Dermis blood vessel endothelial cell (primary cell): ENCODE measurements at regions not wholly inside any gene's neighbourhood (a gene's known extent, or its start where the extent isn't known, plus 50 kb on each side); places are given as distances from the start of the nearest gene placed in this dataset.
"Not testable (repeated sequence)": the region's sequence is repeated elsewhere in the genome, so short reads cannot be mapped to it uniquely, and the experiment has no call there.

Experiments
- DNase-seq: peaks from one replicate; pipeline ENCODE4 v3.0.0; 2010

DNA sequence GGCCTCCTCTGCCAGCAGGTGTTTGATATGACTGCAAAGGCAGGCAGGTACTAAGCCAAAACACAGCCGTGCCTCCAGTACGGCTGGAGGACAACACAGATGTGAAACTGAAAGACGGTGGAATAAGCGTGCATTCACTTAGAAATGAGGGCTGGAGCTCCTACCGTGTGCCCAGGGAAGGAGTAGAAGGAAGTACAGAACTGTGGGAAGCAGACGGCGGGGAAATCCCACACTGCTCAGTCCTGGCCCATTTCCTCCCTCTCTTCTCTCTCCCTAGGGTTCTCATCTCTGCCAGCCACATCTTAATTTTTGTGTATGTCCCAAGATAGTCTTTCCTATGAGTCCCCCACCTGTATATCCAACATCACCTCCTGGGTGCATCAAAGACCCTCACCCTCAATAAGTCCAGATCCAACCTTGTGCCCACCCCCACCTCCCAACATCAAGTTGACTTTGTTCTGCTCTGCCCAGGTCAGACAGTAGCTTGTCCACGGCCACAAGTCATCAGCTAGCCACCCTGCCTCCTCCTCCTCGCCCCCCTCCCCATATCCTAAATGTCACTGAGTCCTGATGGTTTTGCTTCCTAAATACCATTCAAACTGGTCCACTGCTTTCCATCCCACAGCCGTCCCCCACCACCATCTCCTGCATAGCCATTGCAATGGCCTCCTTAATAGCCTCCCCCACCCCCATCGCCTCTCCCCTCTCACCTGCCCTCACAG is 77.1 kb upstream of the RPL38 start:
- DNase-seq = no peak

- DNase-seq = no peak
Observed at GRCh38 chr17:74126959-74127358, 76.5 kb upstream of the RPL38 start.

- no peak for DNase-seq
Observed at GRCh38 chr17:74128456-74129211, 74.8 kb upstream of the RPL38 start.

DNA sequence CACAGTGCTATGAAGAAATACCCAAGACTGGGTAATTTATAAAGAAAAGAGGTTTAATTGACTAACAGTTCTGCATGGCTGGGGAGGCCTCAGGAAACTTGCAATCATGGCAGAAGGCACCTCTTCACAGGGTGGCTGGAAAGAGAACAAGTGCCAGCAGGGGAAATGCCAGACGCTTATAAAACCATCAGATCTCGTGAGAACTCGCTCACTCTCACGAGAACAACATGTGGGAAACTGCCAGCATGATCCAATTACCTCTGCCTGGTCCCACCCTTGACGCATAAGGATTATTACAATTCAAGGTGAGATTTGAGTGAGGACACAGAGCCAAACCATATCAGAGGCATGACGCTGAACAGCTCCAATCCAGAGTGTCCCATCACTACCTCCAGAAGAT is 73.7 kb upstream of the RPL38 start:
- not testable (repeated sequence) for DNase-seq

DNA sequence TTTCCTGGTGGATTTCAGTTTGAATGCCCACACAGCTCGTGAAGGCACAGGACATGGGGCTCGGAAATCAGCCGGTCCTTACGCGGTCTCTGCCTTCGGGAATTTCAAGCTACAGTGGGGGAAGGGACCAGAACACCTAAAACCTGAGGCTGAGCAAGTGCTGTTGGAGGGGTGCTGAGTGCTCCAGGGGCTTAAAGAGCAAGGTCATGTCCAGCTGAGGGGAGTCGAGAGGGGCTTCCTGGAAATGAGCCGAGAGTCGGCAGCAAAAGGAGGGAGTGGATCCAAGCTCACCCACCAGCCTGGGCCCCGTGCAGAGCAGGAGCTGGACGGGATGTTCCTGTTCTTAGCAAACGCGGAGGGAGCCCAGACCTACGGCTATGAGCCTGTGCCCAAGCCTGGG is 73.2 kb upstream of the RPL38 start:
- DNase-seq = no peak

DNA sequence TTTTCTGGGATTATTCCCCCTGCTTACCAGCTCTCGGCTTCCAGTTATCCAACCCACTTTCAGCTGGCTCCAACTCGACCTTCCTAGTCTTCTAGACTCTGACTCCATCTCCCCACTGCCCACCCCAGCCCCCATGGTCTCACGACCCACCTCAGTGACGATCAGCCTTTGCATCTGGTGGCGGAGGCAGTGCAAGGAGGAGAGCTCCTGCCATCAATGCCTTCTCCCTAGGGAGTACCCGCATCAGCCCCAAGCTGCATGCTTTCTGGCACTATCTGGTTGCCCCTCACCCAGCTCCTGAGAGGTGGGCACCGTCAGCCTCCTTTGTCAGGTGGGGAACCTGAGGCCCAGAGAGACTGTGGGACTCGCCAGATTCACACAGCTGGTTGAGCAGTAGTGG is 72.6 kb upstream of the RPL38 start:
- no peak for DNase-seq

- no peak for DNase-seq
Observed at GRCh38 chr17:74132354-74132753, 71.1 kb upstream of the RPL38 start.

- no peak for DNase-seq
Observed at GRCh38 chr17:74133740-74134139, 69.7 kb upstream of the RPL38 start.

GRCh38 chr17:74134234-74134633 is 69.2 kb upstream of the RPL38 start:
- DNase-seq = not testable (repeated sequence)

DNA sequence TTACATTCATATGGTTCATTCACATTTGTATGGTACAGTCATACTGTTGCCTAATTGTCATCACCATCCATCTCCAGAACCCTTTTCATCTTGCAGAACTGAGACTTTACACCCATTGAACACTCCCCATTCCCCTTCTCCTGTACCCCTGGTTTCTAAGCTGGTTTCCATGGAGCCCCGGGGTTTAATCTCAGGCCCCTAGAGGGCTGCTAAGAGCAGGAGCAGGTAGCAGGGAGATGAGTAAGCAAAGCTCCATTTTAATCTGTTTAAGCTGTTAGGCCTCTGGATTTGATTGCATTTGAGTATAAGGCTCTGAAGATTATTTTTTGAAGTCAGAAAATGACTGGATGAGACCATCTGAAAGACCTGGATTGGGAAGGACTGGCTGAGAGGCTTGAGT is 68.5 kb upstream of the RPL38 start:
- DNase-seq = no peak

DNA sequence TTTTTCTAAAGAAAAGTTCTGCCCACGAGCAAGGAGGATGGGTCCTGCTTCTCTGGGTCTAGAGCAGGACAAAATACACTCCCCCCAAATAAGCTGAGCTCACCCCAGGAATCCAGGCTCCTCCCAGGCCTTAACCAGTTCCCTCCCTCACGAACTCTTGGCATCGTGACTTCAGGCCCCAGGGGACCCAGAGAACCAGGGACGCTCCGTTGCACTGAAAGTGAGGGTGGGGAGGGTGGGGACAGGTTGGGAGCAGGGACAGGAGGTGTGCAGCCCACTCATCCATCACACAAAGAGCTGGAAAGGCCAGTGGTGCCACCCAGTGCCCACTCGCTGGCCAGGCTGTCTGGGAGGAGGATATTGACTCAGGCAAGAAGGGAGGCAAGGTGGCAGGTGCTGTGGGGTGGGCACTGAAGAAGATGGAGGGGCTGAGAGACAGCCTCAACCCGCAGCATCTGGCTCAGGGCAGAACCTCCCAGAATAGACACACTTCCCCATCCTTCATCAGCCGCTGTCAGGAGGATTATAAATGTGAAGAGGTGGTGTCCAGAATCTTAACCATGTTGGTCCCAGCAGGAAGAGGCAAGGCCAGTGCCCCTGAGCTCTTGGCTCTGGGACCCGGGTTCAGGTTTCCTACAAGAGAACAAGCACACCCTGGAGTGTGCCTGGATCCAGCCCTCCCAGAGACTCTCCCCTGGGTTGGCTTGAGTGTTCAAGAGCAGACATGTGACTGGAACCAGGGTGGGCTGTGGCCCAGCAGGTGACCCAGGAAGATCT is 67.9 kb upstream of the RPL38 start:
- DNase-seq = no peak

- DNase-seq = no peak
Observed at GRCh38 chr17:74137416-74137815, 66.1 kb upstream of the RPL38 start.

DNA sequence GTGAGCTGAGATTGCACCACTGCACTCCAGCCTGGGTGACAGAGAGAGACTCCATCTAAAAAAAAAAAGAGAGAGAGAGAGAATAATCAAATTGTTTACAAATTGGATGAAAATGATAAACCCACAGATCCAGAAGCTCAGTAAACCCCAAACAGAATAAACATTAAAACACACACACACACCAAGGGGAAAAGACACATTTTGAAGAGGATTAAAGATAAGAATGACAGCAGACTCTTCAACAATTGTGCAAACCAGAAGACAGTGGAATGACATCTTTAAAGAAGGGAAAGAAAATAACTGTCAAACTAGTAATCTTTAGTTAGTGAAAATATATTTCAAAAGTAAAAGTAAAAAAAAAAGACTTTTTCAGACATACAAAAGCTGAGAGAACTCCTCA is 64.4 kb upstream of the RPL38 start:
- no peak for DNase-seq

DNA sequence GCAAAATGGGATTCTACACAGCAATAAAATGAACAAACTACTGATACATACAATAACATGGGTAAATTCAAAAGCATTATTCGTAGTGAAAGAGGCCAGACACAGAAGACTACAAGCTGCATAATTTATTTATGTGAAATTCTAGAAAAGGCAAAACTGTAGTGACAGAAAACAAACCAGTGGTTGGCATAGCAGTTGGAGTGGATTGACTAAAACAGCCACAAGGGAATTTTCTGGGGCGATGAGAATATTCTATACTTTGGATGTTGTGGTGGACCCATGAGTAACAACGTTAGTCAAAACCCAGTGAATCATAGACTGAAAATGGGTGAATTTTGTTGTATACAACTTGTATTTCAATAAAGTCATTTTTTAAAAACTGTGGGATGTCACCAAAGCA is 63.2 kb upstream of the RPL38 start:
- DNase-seq = no peak

DNA sequence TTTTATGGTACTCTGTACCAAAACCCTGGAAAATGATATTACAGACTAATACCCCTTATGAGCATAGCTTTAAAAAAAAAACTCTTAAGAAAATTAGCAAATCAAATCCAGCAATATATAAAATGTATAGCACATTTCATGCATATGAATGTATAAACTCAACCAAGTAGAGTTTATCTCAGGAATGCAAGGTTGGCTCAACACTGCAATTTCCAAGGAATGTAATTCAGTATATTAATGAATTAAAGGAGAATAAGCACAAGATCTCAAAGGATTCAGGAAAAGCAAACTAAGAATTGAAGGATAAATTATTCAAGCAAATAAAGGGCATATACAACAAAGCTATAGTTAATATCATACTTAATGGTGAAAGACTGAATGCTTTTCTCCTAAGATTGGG is 61.9 kb upstream of the RPL38 start:
- DNase-seq = no peak

GRCh38 chr17:74143318-74143717 is 60.2 kb upstream of the RPL38 start:
- DNase-seq = not testable (repeated sequence)

DNA sequence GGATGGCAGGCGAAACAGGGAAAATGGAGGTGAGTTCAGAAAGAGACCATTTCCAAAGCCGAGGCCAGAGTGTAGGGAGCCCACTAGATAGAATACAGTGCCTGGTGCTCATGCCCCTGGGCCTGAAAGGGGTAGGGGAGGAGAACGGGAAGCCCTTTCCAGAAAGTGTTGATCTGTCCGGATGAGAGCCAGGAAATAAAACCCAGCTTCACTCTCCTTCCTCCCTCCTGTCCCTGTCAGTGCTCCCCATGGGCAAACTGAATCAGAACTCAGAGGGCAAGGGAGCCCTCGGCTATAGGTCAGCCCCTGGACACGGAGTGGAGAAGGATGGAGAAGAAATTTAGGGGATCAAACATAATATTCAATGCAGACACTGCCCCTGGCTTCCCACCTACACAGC is 57.7 kb upstream of the RPL38 start:
- DNase-seq = no peak

DNA sequence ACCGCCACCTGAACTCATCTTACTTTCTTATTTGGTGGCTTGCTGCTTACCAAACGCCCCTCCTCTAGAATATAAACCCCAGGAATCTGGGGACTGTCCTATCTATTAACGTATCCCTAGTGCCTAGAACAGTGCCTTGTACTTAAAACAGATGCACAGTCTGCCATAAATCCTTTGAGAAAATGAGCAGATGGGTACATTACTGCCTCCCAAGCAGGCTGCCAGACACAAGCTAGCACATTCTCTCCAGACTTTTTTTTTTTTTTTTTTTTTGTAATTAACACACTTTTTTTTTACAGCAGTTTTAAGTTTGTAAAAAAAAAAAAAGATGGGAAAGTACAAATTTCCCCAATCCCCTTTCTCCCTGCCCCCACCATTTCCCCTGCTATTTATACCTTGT is 57.3 kb upstream of the RPL38 start:
- no peak for DNase-seq

GRCh38 chr17:74147056-74147835 is 56.2 kb upstream of the RPL38 start:
- no peak for DNase-seq

DNA sequence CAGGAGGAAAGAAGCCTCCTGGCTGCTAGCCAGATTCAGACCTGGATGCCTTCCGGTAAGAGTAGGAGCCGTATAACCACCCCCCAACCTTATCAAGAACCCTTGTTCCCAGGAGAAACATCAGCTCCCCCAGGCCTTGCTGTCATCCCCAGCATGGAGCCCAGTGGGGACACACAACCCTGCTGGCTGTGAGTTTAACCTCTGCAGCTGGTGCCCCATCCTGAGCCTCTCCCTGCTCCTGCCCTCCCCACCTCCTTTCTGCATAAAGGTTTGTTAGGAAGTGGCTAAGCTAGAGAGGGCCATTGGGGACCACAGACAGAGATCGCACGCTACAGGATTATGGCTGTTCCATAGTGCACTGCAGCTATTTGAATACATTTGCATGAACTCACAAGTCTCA is 55.5 kb upstream of the RPL38 start:
- DNase-seq = no peak

- no peak for DNase-seq
Observed at GRCh38 chr17:74148446-74148845, 55.0 kb upstream of the RPL38 start.

- no peak for DNase-seq
Observed at GRCh38 chr17:74148901-74149596, 54.4 kb upstream of the RPL38 start.
